ENCODE measurements at regions not wholly inside any gene's neighbourhood (a gene's known extent, or its start where the extent isn't known, plus 50 kb on each side); places are given as distances from the start of the nearest gene placed in this dataset.

GRCh38 chr4:101458473-101458872, 111.1 kb upstream of the PPP3CA start:
- no peak overlapping the region for H3K4me3 ChIP-seq
- no peak for TF ChIP-seq POLR2A (IDR thresholded peaks at IDR 0.05)
- H3K36me3 ChIP-seq (replicated peaks in 1 of 2) = no peaks in the 10 kb centered on the region
- no peaks in the 10 kb centered on the region for H3K9me3 ChIP-seq (replicated peaks in 1 of 3)
- no peaks in the 10 kb centered on the region for H3K4me1 ChIP-seq (replicated peaks in 1 of 2)
- no peak overlapping the region for H3K27ac ChIP-seq
- 82 to 89% (median 84%) methylated on average over 4 to 5 of the region's 5 CpGs for WGBS, 4 donors
- no peak for DNase-seq
- H3K27me3 ChIP-seq = no peaks in the 10 kb centered on the region
- intact Hi-C loops (cut with DNase I) = no loop called here

GRCh38 chr4:101451086-101451485, 103.8 kb upstream of the PPP3CA start:
- no peak overlapping the region for H3K4me3 ChIP-seq
- no peak for DNase-seq
- H3K36me3 ChIP-seq (replicated peaks in 1 of 2) = no peaks in the 10 kb centered on the region
- intact Hi-C loops (cut with DNase I) = no loop called here
- TF ChIP-seq POLR2A (IDR thresholded peaks at IDR 0.05) (no peak), CTCF (IDR thresholded peaks at IDR 0.05) (no peak)
- H3K9me3 ChIP-seq (replicated peaks in 1 of 3) = no peaks in the 10 kb centered on the region
- no peaks in the 10 kb centered on the region for H3K27me3 ChIP-seq
- WGBS, 4 donors = 64 to 82% (median 74%) methylated on average over 1 of the region's 1 CpG
- H3K4me1 ChIP-seq (replicated peaks in 1 of 2) = no peaks in the 10 kb centered on the region
- H3K27ac ChIP-seq = no peak overlapping the region

GRCh38 chr4:101441446-101441845, 94.1 kb upstream of the PPP3CA start:
- no peak for DNase-seq
- Histone ChIP-seq H3K27ac (no peak overlapping the region), H3K9me3 (replicated peaks in 1 of 3) (no peaks in the 10 kb centered on the region), H3K27me3 (no peaks in the 10 kb centered on the region), H3K36me3 (replicated peaks in 1 of 2) (no peaks in the 10 kb centered on the region), H3K4me3 (no peak overlapping the region), H3K4me1 (replicated peaks in 1 of 2) (no peaks in the 10 kb centered on the region)
- intact Hi-C loops (cut with DNase I) = no loop called here
- TF ChIP-seq CTCF (IDR thresholded peaks at IDR 0.05) (no peak), POLR2A (IDR thresholded peaks at IDR 0.05) (no peak)
- 87 to 93% (median 90%) methylated on average over 3 of the region's 3 CpGs for WGBS, 4 donors

- no peaks in the 10 kb centered on the region for H3K36me3 ChIP-seq (replicated peaks in 1 of 2)
Observed at GRCh38 chr4:101439926-101440325, 92.6 kb upstream of the PPP3CA start.

More at GRCh38 chr4:101439926-101440325, 92.6 kb upstream of the PPP3CA start:
- intact Hi-C loops (cut with DNase I) = no loop called here
- Histone ChIP-seq H3K4me1 (replicated peaks in 1 of 2) (no peaks in the 10 kb centered on the region), H3K27ac (no peak overlapping the region), H3K27me3 (no peaks in the 10 kb centered on the region), H3K9me3 (replicated peaks in 1 of 3) (no peaks in the 10 kb centered on the region), H3K4me3 (no peak overlapping the region)
- WGBS, 4 donors = 27 to 40% (median 35%) methylated on average over 2 of the region's 2 CpGs
- TF ChIP-seq CTCF (IDR thresholded peaks at IDR 0.05) = no peak
- TF ChIP-seq POLR2A (IDR thresholded peaks at IDR 0.05) = no peak
- DNase-seq = no peak

Measured in adrenal gland (tissue), 9 donors.